ENCODE measurements at regions not wholly inside any gene's neighbourhood (a gene's known extent, or its start where the extent isn't known, plus 50 kb on each side); places are given as distances from the start of the nearest gene placed in this dataset.

DNA sequence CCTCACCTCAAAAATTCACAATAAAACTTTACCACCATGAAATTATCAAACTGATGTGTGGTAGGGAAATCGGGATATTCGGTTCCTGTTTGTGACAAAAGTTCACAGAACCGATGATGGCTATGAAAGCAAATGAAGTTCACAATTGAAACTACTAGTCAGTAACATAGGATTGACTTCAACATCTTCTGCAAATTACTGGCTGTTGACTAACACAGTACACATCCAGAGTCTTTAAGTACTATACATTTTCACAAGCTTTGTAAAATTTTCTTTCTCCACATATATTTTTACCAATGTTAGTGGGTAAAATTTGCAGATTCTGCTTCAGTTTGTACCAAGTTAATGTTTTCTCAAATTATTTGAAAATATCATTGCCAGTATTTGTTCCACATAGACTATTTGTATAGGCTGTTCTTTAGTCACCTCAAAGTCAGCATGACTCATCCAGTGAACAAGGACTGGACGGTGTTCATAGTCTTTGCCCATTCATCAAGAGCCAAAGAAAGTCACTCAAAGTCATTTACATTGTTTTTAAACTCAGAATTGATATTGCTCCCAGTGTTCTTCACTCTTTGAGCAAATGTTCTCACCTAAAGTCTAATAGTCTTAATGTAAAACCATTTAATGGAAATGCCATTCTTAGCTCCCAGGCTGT lies 213.4 kb downstream of the USP25 start:
- TF ChIP-seq, protein P1, sequence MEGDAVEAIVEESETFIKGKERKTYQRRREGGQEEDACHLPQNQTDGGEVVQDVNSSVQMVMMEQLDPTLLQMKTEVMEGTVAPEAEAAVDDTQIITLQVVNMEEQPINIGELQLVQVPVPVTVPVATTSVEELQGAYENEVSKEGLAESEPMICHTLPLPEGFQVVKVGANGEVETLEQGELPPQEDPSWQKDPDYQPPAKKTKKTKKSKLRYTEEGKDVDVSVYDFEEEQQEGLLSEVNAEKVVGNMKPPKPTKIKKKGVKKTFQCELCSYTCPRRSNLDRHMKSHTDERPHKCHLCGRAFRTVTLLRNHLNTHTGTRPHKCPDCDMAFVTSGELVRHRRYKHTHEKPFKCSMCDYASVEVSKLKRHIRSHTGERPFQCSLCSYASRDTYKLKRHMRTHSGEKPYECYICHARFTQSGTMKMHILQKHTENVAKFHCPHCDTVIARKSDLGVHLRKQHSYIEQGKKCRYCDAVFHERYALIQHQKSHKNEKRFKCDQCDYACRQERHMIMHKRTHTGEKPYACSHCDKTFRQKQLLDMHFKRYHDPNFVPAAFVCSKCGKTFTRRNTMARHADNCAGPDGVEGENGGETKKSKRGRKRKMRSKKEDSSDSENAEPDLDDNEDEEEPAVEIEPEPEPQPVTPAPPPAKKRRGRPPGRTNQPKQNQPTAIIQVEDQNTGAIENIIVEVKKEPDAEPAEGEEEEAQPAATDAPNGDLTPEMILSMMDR (IDR thresholded peaks at IDR 0.05; ENCODE audit: low read depth, low read length): no peak
- TF ChIP-seq EZH2phosphoT487 (IDR thresholded peaks at IDR 0.05; ENCODE audit: low read depth): no peak
